B cell (primary cell): ENCODE measurements at regions not wholly inside any gene's neighbourhood (a gene's known extent, or its start where the extent isn't known, plus 50 kb on each side); places are given as distances from the start of the nearest gene placed in this dataset.
"Not testable (repeated sequence)": the region's sequence is repeated elsewhere in the genome, so short reads cannot be mapped to it uniquely, and the experiment has no call there.

Experiments
- ATAC-seq: fragments of 200-7000 bp; cut with Tn5 transposase; one replicate; pipeline ENCODE4 v1.10.0; 2021; ENCODE audit warnings: low read depth, mild to moderate bottlenecking, moderate number of reproducible peaks, moderate library complexity
- CTCF ChIA-PET: fragments of 350-600 bp; sonication (Branson Sonifier 250); formaldehyde crosslinking; loops from one replicate; lab custom pipeline; 2021; ENCODE audit warnings: antibody characterized with exemption, inconsistent platforms; lab: Charles Lee
- POLR2A ChIA-PET: fragments of 350-600 bp; sonication (Branson Sonifier 250); formaldehyde crosslinking; loops from one replicate; lab custom pipeline; 2021; ENCODE audit warnings: antibody characterized with exemption; lab: Charles Lee
- DNase-seq: peaks from one replicate; pipeline ENCODE4 v3.0.0; 2013
- H2AFZ ChIP-seq: 2 replicates; pipeline ENCODE4 v1.6.1; 2012; ENCODE audit warnings: mild to moderate bottlenecking, low read depth, low read length; ENCODE audit not compliant: insufficient read depth, poor library complexity, severe bottlenecking
- H3K27ac ChIP-seq, 2 donors: 1 replicate in 1 of 2; 2 replicates in 1 of 2; pipeline ENCODE4 v1.5.1; 2012 to 2013; ENCODE audit warnings: low read length in 2 of 2, mild to moderate bottlenecking in 2 of 2, moderate library complexity in 1 of 2
- H3K27me3 ChIP-seq, 4 experiments: fragments of 200-600 bp in 1 of 4; sonication (generic) in 1 of 4; replicated peaks in 1 of 4; 1 replicate in 2 of 4; 2 replicates in 2 of 4; pipeline versions ENCODE4 v1.6.1 to v1.7.0; 2013 to 2016; ENCODE audit warnings: low read length in 3 of 4, mild to moderate bottlenecking in 2 of 4, mixed read lengths in 1 of 4, moderate library complexity in 1 of 4; ENCODE audit not compliant: insufficient read depth in 4 of 4, control insufficient read depth in 3 of 4; ENCODE audit errors: control extremely low read depth in 1 of 4
- H3K36me3 ChIP-seq, 2 experiments: replicated peaks in 1 of 2; 1 replicate in 1 of 2; 2 replicates in 1 of 2; pipeline versions ENCODE4 v1.6.1 to v1.7.1; 2013; ENCODE audit warnings: low read length in 1 of 2; ENCODE audit not compliant: insufficient read depth in 2 of 2, control insufficient read depth in 1 of 2; ENCODE audit errors: control extremely low read depth in 1 of 2, extremely low read depth in 1 of 2
- H3K4me1 ChIP-seq, 2 donors: fragments of 200-600 bp in 1 of 2; sonication (generic) in 1 of 2; 1 replicate in 1 of 2; 2 replicates in 1 of 2; pipeline versions ENCODE4 v1.5.1 to v1.6.1; 2013 to 2017; ENCODE audit warnings: low read length in 2 of 2; ENCODE audit not compliant: control insufficient read depth in 2 of 2, insufficient read depth in 2 of 2
- H3K4me2 ChIP-seq: replicated peaks from 2 replicates; pipeline ENCODE3; 2012; ENCODE audit warnings: mild to moderate bottlenecking, low read depth, low read length; ENCODE audit not compliant: poor library complexity, severe bottlenecking
- H3K4me3 ChIP-seq, 5 experiments: fragments of 200-600 bp in 1 of 5; sonication (generic) in 1 of 5; 1 replicate in 3 of 5; 2 replicates in 2 of 5; pipeline versions ENCODE4 v1.5.1 to v1.7.0; 2011 to 2016; ENCODE audit warnings: low read length in 4 of 5, mild to moderate bottlenecking in 4 of 5, low read depth in 2 of 5, control low read depth in 1 of 5, moderate library complexity in 1 of 5; ENCODE audit not compliant: insufficient read depth in 1 of 5; ENCODE audit errors: control extremely low read depth in 1 of 5, extremely low read depth in 1 of 5
- H3K79me2 ChIP-seq: fragments of 200-600 bp; sonication (generic); one replicate; pipeline ENCODE4 v1.6.0; 2016; ENCODE audit warnings: low read length; ENCODE audit not compliant: control insufficient read depth, insufficient read depth
- H3K9ac ChIP-seq: fragments of 200-600 bp; sonication (generic); 2 replicates; pipeline ENCODE4 v1.6.1; 2017; ENCODE audit warnings: mild to moderate bottlenecking, low read length, moderate library complexity
- H3K9me3 ChIP-seq, 3 donors: one replicate each; pipeline versions ENCODE4 v1.6.1 to v1.7.1; 2013; ENCODE audit warnings: low read length in 2 of 3; ENCODE audit not compliant: control insufficient read depth in 2 of 3, insufficient read depth in 1 of 3; ENCODE audit errors: control extremely low read depth in 1 of 3
- H4K20me1 ChIP-seq: 2 replicates; pipeline ENCODE4 v1.6.0; 2012; ENCODE audit warnings: mild to moderate bottlenecking, low read length; ENCODE audit not compliant: insufficient read depth, control insufficient read depth, poor library complexity, severe bottlenecking
- H3K27ac Mint-ChIP-seq: one replicate; pipeline ENCODE4 v1.8.0; 2021; ENCODE audit warnings: mixed read lengths
- H3K27me3 Mint-ChIP-seq: one replicate; pipeline ENCODE4 v1.8.0; 2021; ENCODE audit warnings: mixed read lengths
- H3K4me1 Mint-ChIP-seq: one replicate; pipeline ENCODE4 v1.8.0; 2021; ENCODE audit warnings: mixed read lengths
- H3K4me3 Mint-ChIP-seq: one replicate; pipeline ENCODE4 v1.8.0; 2021; ENCODE audit warnings: mixed read lengths
- H3K9me3 Mint-ChIP-seq: one replicate; pipeline ENCODE4 v1.8.0; 2022; ENCODE audit warnings: mixed read lengths; ENCODE audit not compliant: insufficient read depth
- WGBS: methylation state at CpG from one replicate; pipeline ENCODE4 v1.1.5; 2013; ENCODE audit warnings: missing lambda C conversion rate; ENCODE audit not compliant: insufficient coverage; 5-methylcytosine and 5-hydroxymethylcytosine counted together
- intact Hi-C: fragments of 100-400 bp; cut with micrococcal nuclease; formaldehyde crosslinking; loops from one replicate; pipeline ENCODE4 v1.10.0; 2022

DNA sequence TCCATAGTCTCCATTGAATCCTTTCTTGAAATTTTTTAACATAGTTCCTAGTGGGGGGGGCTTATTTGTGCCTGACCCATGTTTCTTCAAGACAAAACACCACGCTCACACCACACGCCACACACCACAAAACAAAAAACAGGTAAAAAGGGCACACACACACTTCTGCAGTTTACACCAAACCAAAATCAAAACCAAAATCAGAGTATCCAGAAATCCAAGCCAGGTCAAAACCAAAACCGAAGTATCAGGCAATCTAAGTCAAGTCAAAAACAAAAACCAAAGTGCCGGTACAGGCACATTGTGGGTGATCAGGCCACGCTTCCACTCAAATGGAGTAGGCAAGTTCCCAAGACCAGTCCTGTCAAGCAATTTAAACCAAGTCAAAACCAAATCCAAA lies 158.6 kb downstream of the PPIAL4G start:
- H3K27me3 Mint-ChIP-seq, H3K9me3 ChIP-seq, ATAC-seq, H3K4me3 ChIP-seq, H3K79me2 ChIP-seq, H3K27ac ChIP-seq, H2AFZ ChIP-seq, H3K9ac ChIP-seq, H3K36me3 ChIP-seq, DNase-seq, H3K4me3 Mint-ChIP-seq, H4K20me1 ChIP-seq, H3K9me3 Mint-ChIP-seq, intact Hi-C loops, CTCF ChIA-PET, H3K4me1 Mint-ChIP-seq, H3K4me1 ChIP-seq, POLR2A ChIA-PET, H3K27ac Mint-ChIP-seq, H3K4me2 ChIP-seq: not testable (repeated sequence)
- H3K27me3 ChIP-seq = peaks cover 0 to 11% (median 4%) of the 10 kb centered on the region in 4 experiments
- 100% methylated on average over 2 of the region's 5 CpGs for WGBS

DNA sequence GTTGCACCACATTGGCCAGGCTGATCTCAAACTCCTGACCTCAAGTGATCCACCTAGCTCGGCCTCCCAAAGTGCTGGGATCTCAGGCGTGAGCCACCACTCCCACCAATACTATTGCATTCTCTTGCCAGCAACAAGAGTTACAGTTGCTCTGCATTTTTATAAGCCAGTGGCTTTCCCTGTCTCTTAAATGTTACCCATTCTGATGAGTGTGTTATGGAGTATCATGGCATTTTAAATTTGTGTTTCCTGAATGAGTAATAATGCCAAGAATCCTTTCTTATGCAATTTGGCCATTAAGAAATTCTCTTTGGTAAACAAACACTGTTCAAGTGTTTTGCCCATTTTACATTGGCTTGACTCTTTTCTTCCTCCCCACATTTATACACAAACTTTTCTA lies 163.0 kb downstream of the PPIAL4G start:
- H3K4me3 ChIP-seq, H3K36me3 ChIP-seq, H3K4me3 Mint-ChIP-seq, H3K9me3 Mint-ChIP-seq, H3K27me3 Mint-ChIP-seq, DNase-seq, H3K27ac ChIP-seq, H2AFZ ChIP-seq, H3K79me2 ChIP-seq, H3K9me3 ChIP-seq, H3K4me2 ChIP-seq, CTCF ChIA-PET, H3K9ac ChIP-seq, ATAC-seq, H4K20me1 ChIP-seq, H3K27ac Mint-ChIP-seq, H3K27me3 ChIP-seq, intact Hi-C loops: not testable (repeated sequence)
- 100% methylated on average over 2 of the region's 2 CpGs for WGBS
- POLR2A ChIA-PET = interaction anchor here (0.6 kb wide), 1 partner anchor 17 kb away, joined by 8 read pairs; no protein-coding TSS in a partner anchor
- H3K4me1 Mint-ChIP-seq = peaks cover 29% of the 10 kb centered on the region
- peaks cover 14 to 26% of the 10 kb centered on the region in 2 donors for H3K4me1 ChIP-seq
